GM18499 (cell line): ENCODE measurements at regions not wholly inside any gene's neighbourhood (a gene's known extent, or its start where the extent isn't known, plus 50 kb on each side); places are given as distances from the start of the nearest gene placed in this dataset.
"Not testable (repeated sequence)": the region's sequence is repeated elsewhere in the genome, so short reads cannot be mapped to it uniquely, and the experiment has no call there.

Experiments used
- ATAC-seq: cut with Tn5 transposase; IDR thresholded peaks from one replicate; pipeline ENCODE4 v1.9.1; 2021; ENCODE audit warnings: moderate number of reproducible peaks; ENCODE audit not compliant: insufficient read depth, unreplicated experiment

DNA sequence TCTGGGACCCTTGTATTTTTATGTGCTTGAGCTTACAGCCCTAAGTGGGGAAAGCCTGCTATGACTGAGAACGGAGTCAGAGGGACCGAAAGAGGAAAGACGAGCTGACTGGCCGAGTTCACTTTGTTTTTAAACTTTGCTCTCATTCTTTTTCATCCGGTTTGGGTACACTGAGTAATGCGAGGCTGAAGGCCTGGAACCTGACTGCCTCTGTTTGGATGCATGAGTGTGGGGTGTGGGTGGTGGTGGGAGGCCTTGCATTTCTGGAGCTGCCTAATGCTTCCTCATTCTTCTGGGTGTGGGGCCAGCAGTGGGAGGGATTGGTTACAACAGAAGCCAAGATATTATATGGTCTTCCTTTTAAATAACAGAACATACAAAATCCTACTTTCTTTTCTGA is 155.5 kb downstream of the BUB3 start:
- ATAC-seq = no peak

DNA sequence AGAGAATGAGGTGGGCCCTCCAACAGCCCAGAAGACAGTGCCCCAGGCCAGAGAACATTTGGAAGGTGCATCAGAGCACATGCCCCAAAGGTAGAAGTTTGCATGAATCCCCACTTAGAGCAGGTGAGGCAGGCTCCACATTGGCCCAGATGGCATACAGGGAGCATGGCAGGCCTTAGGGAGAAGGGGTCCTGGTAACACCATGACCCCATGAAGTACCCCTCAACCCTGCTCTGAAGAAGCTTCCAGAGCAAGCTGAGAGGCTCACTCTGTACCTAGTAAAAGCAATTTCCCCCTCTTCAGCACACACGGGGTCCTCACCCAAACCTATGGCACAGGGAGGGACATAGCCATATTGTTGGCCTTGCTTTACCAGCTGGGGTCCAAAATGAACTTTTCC is 162.6 kb downstream of the BUB3 start:
- no peak for ATAC-seq

DNA sequence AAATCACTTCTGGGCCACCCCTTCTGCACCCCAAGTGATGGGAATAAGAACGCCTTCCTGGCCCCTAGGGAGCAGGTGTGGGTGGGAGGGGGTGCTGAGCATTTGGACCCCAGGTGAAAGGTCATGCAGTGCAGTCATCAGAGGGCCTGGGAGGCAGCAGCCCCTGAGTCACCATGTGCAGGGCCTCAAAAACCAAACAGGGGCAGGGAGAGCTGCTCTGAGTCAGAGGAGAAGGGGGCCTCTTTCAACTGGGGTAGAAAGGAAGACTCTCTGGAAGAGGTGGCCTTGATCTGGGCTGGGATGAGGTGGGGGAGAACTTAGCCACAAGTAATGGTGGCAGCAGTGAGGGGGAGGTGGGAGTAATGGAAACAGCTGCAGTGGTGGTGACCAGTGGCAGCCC is 164.3 kb downstream of the BUB3 start:
- ATAC-seq = no peak

DNA sequence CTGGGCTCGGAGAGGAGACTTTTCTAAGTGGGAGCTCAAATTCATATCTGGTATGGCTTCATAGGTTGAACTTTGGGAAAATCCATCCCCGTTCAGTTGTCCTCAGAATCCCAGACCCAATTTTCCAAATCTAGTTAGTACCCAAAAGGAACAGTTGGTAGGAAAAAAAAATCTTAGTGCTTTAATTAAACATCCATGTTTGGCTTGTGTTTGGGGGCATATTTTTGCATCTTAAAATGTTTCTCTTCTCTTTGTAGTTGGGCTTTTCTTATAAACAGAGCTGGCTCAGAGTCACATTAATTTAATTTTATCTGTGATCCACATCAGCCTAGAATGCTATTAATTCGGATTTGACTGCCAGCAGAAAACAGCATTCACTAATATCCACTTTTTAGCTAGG is 165.9 kb downstream of the BUB3 start:
- ATAC-seq = no peak

DNA sequence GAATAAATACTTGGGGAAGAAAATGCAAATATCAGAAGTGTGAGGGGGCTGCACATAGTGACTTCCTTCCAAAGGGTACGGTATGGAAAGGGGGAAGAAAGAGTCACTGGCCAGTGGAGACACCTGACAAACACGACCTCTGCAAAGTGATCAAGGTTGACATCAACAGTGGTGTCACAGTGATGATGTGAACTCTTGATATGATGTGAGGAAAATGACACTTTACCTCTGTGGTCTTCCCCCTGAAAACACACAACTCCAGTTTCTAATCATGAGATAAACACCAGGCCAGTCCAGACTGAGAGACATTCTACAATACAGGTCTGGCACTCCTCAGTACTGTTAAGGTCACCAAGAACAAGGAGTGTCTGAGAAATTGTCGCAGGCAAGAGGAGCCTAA is 169.7 kb downstream of the BUB3 start:
- ATAC-seq = no peak

DNA sequence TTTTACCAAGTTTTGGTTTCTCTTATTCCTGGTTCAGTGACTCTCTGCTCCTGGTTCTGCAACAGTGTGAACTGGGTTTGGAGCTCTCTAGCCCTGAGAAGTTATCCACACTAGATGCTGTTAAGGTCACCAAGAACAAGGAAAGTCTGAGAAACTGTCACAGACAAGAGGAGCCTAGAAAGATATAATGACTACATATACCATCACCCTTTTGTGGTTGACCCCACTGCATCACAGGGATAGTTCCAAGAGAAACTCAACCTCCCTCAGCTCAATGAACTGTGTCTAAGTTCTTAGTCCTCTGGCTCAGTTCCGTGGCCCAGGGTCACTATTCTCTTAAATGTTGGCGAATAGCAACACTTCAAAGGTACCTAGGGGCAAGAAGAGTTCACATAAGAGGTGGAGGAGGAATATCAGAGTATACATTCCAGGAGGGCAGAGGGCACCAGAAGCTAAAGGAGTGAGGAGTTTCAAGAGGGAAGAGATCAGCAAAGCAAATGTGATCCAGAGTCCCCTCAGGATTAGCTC is 171.5 kb downstream of the BUB3 start:
- no peak for ATAC-seq

DNA sequence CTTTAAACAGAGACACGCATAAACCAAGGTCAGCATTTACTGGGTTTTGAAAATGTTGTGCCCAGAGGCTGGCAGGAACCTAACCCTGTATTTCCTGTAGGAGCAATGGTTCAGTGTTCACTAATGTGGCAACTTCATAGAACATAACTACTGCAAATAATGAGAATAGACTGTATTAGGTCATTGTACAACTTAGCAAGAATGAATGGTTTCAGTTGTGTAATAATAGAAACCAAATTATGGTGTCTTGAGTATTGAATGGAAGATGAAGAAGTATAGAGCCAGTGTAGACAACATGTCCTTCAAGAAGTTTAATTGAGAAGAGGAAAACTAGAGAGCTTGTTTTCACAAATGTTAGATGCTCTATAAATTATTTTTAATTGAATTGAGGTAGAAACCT is 172.5 kb downstream of the BUB3 start:
- no peak for ATAC-seq

DNA sequence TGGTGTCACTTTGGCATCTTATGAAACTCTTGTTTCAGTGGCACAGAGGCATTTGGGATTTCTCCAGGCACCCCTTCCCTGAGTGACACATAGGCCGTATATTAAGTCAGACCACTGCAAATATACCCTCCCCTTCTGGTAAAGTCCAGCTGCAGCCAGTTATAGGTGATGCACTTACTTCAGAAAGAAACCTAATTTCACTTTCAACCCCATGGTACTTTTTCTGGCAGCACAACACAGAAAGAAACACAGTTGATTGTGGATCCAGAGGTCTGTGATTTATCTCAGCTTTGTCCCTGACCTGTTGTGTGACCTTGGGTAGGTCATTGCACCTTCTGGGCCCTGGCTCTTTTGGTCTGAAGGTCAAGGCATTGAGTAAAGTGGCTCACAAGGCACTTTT is 173.2 kb downstream of the BUB3 start:
- peak; percentile 43 for ATAC-seq

DNA sequence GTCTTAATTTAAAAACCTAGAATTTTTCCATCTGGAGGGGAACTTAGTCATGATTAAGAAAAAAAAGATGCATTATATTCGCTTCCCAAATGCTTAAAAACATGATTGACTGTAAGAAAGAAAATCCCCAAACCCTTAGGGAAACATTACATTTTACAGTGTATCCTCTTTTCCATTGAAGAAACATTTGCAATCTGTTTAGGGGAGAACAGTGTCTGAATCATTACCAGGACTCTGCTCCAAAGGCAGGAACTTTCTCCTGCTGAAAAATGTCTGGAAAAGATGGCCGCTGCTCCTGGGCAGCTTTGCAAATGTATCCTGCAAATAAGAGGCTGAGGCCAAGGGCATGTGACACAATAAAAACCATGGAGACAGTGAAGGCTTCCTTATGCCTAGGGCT is 173.7 kb downstream of the BUB3 start:
- ATAC-seq = no peak

DNA sequence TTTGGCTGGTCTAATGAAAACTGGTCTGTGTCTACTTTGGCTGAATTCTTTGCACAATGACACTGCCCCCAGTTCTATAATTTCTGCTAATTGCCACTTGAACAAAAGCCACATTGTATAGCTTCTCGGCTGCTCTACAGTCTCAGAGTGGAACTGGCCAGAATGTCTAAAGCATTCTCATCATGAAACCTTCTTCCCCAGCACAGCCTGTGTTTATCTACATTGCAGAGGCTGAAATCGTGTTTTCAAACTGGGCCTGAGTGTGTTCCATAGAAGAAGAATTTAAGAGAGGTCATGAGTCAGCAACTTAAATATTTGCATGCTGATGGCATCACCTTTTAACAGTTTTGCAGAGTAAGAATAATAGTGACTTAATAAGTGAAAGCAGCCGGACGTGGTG is 177.2 kb downstream of the BUB3 start:
- no peak for ATAC-seq

DNA sequence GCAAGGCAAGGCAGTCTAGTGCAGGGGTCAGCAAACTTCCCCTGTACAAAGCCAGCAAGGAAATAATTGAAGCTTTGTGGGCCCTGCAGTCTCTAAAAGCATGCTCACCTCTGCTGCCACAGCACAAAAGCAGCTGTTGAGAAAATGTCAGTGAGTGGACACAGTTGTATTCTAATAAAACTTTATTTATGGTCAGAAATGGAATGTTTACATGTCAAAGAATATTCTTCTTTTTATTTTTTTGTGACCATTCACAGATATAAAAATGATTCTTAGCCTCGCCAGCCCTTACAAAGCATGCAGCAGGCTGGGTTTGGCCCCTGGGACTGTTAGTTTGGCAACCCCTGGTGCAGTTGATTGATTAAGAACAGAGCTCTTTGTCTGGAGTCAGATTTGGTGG is 192.4 kb downstream of the BUB3 start:
- no peak for ATAC-seq

DNA sequence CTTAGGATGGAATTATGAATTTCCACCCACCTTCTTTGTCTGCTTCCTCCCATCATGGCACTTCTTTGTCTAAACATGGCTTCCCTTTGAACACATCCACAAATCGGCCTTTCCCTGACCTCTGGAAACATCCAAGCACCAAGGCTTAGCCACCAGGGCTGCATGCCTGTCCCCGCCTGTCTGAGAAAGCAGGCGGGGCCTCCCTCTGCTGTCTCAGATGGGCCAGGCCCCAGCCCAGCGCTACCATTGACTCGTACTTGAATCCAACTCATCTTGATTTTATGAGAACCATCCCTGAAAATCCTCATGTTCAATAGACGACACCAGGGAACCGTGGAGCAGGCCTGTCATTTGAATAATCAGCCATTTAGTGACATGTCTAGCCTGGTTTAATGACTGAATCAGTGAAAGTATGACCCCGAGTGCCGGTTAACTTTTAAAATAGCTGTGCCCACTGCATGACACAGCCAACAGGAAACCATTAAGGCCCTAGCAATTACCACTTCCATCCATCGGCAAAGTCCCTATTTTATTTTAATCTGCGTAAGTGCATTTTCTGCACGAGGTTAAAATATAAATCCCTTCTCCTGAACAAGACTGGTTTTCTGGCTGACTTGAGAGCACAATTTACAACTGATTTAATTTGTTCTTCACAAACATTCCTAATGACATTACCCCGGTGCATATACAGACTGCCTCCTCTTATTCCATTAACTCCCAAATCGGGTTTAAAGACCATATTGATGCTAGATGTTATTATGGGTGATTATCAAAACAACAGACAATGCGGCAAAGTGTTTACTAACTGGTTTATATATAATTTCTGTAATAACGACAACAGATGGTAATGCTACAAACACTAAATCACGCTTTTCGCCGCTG is 194.7 kb downstream of the BUB3 start:
- no peak for ATAC-seq

DNA sequence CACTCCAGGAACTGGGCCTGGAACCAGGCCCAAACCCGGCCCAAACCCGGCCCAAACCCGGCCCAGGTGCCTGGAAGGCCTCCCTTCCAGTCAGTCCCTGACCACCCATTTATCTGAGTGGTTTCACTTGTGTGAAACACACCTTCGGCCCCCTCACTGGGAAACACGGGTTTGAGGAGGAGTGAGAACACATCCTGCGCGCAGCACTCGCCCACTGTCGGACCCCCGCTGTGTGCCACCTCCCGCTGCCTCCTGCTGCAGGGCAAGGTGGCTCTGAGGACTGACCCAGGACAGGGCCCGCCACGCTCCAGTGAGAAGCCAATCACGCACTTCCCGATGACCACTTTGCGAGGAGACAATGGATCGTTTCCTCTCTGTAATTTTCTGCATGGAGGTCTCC is 197.5 kb downstream of the BUB3 start:
- no peak for ATAC-seq

DNA sequence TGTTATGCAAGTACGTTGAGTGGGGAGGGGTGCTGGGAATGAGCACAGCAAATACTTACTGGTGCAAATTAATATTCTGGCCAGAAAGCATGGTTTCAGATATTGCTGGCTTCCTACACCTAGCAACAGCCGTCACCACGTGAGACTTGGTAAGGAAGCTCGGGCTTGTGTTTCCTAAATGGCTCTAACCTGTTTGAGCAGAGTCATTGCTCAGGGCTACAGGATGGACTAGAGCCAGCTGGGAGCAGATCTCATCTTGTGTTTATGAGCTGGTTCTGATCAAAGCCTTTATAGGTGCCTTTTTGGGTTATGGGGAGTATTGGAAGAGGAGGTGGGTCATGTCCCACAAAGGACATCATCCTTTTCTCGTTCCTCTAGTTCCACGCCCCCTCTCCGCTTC is 200.3 kb downstream of the BUB3 start:
- ATAC-seq = no peak

DNA sequence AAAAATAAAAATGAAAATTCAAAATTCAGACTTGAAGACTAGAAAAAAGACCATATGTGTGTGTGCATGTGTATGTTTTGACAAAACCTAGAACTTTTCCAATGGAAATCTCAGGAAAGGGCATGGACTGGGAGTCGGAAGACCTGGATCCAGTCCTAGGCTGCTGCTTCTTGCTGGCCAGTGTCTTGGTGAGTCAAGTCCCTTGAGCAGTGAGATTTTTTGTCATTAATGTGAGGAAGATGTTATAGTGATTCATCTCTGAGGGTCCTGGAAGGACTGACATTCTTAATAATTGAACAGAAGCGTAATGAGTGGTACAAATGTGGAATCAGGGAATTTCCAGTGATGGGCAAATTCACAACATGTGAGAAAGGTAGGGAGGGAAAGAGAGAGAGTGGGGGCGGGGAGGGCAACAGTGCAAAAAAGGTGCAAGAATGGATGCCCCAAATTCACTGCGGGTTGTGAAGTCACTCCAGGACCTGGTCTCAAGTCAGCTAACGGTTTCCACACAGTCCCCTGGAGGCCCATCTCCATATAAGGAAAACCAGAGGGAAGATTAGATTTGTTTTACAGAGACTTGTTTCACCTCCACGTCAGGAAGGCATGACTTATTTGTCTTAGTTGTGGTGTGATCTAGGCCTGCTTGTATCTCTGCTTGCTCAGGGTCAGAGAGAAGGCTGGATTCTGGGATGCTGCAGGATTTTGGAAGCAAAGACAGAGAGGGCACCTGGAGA is 201.7 kb downstream of the BUB3 start:
- ATAC-seq = no peak

DNA sequence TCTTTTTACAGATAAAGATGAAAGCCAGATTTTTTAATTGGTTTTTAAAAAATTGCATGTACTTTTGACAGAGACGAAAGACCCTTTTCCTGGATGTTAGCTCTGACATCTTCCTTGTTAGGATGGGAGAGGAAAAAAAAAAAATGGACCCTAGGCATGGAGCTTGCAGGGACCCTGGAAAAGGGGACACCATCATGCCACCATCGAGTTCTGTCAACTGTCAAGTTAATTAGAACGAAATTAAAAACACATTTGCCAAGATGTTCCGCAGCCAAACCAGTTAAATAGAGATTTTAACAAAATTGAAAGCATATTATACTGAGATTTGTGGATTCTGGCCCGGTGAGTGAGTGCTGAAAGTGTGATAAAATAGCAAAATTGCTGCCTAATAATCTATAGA is 202.6 kb downstream of the BUB3 start:
- ATAC-seq = no peak

DNA sequence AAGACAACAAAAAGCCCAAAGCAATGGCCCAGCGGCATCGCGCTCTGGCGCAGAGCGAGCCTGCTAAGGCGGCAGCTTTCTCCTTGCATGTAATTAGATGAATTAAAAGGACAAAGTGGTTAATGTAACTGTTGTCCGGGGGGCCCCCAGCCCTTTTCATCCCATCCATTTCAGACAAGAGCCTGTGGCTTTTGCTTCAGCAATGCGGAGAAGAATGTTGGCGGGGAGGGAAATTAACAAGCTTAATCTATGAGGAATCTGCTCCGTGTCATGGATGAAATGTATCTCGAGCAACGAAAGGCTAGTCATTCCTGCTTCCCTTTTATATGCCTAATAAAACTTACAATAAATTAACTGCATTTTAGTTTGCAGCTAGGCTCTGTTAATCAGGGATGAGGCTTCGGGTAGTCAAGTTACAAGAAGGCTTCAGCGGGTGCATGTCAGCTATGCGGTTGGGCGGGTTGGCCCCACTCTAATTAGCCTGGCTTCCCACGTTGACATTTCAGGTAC is 203.3 kb downstream of the BUB3 start:
- ATAC-seq = no peak

DNA sequence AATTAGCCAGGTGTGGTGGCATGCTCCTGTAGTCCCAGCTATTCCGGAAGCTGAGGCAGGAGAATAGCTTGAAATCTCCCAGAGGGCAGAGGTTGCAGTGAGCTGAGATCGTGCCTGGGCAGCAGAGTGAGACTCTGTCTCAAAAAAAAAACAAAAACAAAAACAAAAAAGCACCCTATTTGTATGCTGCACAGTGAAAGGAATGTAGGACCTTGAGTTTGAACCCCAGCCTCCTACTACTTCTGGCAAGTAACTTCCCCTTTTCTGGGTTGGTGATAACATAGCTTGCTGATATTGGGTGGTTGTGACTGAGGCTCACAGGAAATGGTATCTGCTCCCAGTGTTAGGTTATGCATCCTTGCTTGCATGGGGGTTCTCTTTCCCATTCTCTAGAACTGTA is 205.3 kb downstream of the BUB3 start:
- no peak for ATAC-seq

DNA sequence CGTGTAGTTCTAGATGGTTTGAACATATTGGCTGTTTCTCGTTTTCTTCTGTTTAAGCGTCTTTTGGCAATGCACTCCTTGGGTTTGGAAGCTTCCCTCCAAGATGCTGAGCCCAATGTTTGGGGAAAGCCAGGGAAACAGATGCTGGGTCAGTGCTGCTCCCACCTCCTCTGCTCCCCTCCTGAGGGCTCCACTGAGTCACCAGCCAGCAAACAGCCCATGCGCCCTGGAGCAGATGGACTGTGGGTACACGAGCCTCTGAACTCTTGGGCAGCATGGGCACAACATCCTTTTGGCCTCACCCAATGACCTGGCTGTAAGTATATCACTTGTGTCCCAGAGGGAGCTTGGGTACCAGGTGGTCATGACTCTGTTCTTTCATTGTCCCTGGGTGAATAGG is 207.6 kb downstream of the BUB3 start:
- no peak for ATAC-seq

DNA sequence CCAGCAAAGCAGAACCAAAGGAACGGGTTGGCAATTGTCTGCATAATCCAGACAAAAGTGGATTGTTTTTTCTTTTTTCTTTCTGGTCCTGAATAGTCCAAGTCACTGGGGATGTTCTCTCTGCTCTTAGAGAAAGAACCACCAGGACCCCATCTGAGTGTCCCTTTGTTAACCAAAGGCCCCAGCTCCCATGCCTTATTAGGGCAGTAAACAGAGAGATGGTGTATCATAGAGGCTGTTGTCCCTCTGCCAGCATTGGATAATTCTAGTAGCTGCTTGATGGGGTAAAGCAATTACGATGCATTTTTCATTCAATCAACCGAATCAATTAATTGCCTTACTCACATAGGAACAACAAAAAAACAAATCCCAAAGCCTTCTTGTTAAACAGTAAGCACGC is 213.0 kb downstream of the BUB3 start:
- no peak for ATAC-seq

DNA sequence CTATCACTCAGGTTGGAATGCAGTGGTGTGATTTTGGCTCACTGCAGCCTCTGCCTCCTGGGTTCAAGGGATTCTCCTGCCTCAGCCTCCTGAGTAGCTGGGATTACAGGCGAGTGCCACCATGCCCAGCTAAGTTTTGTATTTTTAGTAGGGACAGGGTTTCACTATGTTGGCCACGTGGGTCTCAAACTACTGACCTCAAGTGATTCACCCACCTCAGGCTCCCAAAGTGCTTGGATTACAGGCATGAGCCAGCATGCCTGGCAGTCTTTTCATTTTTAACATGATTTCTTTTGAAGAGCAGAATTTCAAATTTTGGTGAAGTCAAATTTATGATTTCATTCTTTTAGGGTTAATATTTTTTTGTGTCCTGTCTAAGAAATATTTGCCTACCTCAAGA is 217.4 kb downstream of the BUB3 start:
- ATAC-seq = not testable (repeated sequence)
